Rectal smooth muscle tissue (tissue), 1 donor: ENCODE measurements at regions not wholly inside any gene's neighbourhood (a gene's known extent, or its start where the extent isn't known, plus 50 kb on each side); places are given as distances from the start of the nearest gene placed in this dataset.

Source experiments
- H3K27ac ChIP-seq: one replicate; pipeline ENCODE4 v1.7.0; 2013; ENCODE audit warnings: low read depth, low read length, inconsistent platforms
- H3K27me3 ChIP-seq: one replicate; pipeline ENCODE4 v1.7.0; 2013; ENCODE audit warnings: low read length; ENCODE audit not compliant: control insufficient read depth, insufficient read depth
- H3K36me3 ChIP-seq: one replicate; pipeline ENCODE4 v1.7.0; 2013; ENCODE audit warnings: low read length; ENCODE audit not compliant: control insufficient read depth, insufficient read depth
- H3K4me1 ChIP-seq: one replicate; pipeline ENCODE4 v1.7.0; 2013; ENCODE audit warnings: low read length; ENCODE audit not compliant: control insufficient read depth, insufficient read depth
- H3K4me3 ChIP-seq: one replicate; pipeline ENCODE4 v1.7.0; 2013; ENCODE audit warnings: low read length
- H3K9ac ChIP-seq: one replicate; pipeline ENCODE4 v1.7.0; 2013; ENCODE audit warnings: low read length

GRCh38 chr4:23213198-23213597 lies 520.5 kb downstream of the GBA3 start:
- H3K36me3 ChIP-seq = no peaks in the 10 kb centered on the region
- H3K27me3 ChIP-seq = no peaks in the 10 kb centered on the region
- H3K4me1 ChIP-seq = no peaks in the 10 kb centered on the region
- no peak overlapping the region for H3K4me3 ChIP-seq
- H3K9ac ChIP-seq = no peak overlapping the region
- no peak overlapping the region for H3K27ac ChIP-seq

- no peak overlapping the region for H3K9ac ChIP-seq
- H3K4me3 ChIP-seq = no peak overlapping the region
- H3K27ac ChIP-seq = no peak overlapping the region
- H3K27me3 ChIP-seq = no peaks in the 10 kb centered on the region
- no peaks in the 10 kb centered on the region for H3K36me3 ChIP-seq
- no peaks in the 10 kb centered on the region for H3K4me1 ChIP-seq
Observed at GRCh38 chr4:23212558-23212957, 519.8 kb downstream of the GBA3 start.

GRCh38 chr4:23207059-23207458 lies 514.3 kb downstream of the GBA3 start:
- Histone ChIP-seq H3K4me3 (no peak overlapping the region), H3K27me3 (no peaks in the 10 kb centered on the region), H3K27ac (no peak overlapping the region), H3K36me3 (no peaks in the 10 kb centered on the region), H3K4me1 (no peaks in the 10 kb centered on the region), H3K9ac (no peak overlapping the region)

- Histone ChIP-seq H3K9ac (no peak overlapping the region), H3K36me3 (no peaks in the 10 kb centered on the region), H3K4me1 (no peaks in the 10 kb centered on the region)
Observed at GRCh38 chr4:23202712-23203247, 510.0 kb downstream of the GBA3 start.

GRCh38 chr4:23194751-23195150 lies 502.0 kb downstream of the GBA3 start:
- H3K4me1 ChIP-seq = no peaks in the 10 kb centered on the region
- H3K27me3 ChIP-seq = no peaks in the 10 kb centered on the region
- no peak overlapping the region for H3K4me3 ChIP-seq
- H3K36me3 ChIP-seq = no peaks in the 10 kb centered on the region
- no peak overlapping the region for H3K9ac ChIP-seq
- H3K27ac ChIP-seq = no peak overlapping the region

More at GRCh38 chr4:23202712-23203247, 510.0 kb downstream of the GBA3 start:
- no peak overlapping the region for H3K4me3 ChIP-seq
- H3K27me3 ChIP-seq = no peaks in the 10 kb centered on the region
- no peak overlapping the region for H3K27ac ChIP-seq

- no peaks in the 10 kb centered on the region for H3K4me1 ChIP-seq
- no peak overlapping the region for H3K9ac ChIP-seq
- no peaks in the 10 kb centered on the region for H3K27me3 ChIP-seq
- H3K36me3 ChIP-seq = no peaks in the 10 kb centered on the region
- H3K27ac ChIP-seq = no peak overlapping the region
- H3K4me3 ChIP-seq = no peak overlapping the region
Observed at GRCh38 chr4:23174179-23174578, 481.4 kb downstream of the GBA3 start.

GRCh38 chr4:23171976-23172375 lies 479.2 kb downstream of the GBA3 start:
- Histone ChIP-seq H3K27ac (no peak overlapping the region), H3K27me3 (no peaks in the 10 kb centered on the region), H3K9ac (no peak overlapping the region), H3K4me3 (no peak overlapping the region), H3K36me3 (no peaks in the 10 kb centered on the region), H3K4me1 (no peaks in the 10 kb centered on the region)

- H3K27me3 ChIP-seq = no peaks in the 10 kb centered on the region
- no peak overlapping the region for H3K9ac ChIP-seq
- H3K4me3 ChIP-seq = no peak overlapping the region
- H3K27ac ChIP-seq = no peak overlapping the region
- no peaks in the 10 kb centered on the region for H3K4me1 ChIP-seq
- no peaks in the 10 kb centered on the region for H3K36me3 ChIP-seq
Observed at GRCh38 chr4:23169608-23170311, 477.0 kb downstream of the GBA3 start.

GRCh38 chr4:23166919-23167318 lies 474.2 kb downstream of the GBA3 start:
- no peak overlapping the region for H3K9ac ChIP-seq
- H3K36me3 ChIP-seq = no peaks in the 10 kb centered on the region

GRCh38 chr4:23166407-23166806 lies 473.7 kb downstream of the GBA3 start:
- no peak overlapping the region for H3K27ac ChIP-seq
- no peaks in the 10 kb centered on the region for H3K27me3 ChIP-seq
- no peak overlapping the region for H3K9ac ChIP-seq
- H3K4me1 ChIP-seq = no peaks in the 10 kb centered on the region
- no peaks in the 10 kb centered on the region for H3K36me3 ChIP-seq
- no peak overlapping the region for H3K4me3 ChIP-seq

More at GRCh38 chr4:23166919-23167318, 474.2 kb downstream of the GBA3 start:
- no peaks in the 10 kb centered on the region for H3K27me3 ChIP-seq
- H3K27ac ChIP-seq = no peak overlapping the region
- H3K4me1 ChIP-seq = no peaks in the 10 kb centered on the region
- H3K4me3 ChIP-seq = no peak overlapping the region

GRCh38 chr4:23165669-23166068 lies 472.9 kb downstream of the GBA3 start:
- no peaks in the 10 kb centered on the region for H3K36me3 ChIP-seq
- no peaks in the 10 kb centered on the region for H3K27me3 ChIP-seq
- H3K4me3 ChIP-seq = no peak overlapping the region
- no peaks in the 10 kb centered on the region for H3K4me1 ChIP-seq
- H3K27ac ChIP-seq = no peak overlapping the region
- no peak overlapping the region for H3K9ac ChIP-seq

- Histone ChIP-seq H3K4me1 (no peaks in the 10 kb centered on the region), H3K36me3 (no peaks in the 10 kb centered on the region), H3K4me3 (no peak overlapping the region)
Observed at GRCh38 chr4:23163647-23164436, 471.1 kb downstream of the GBA3 start.

More at GRCh38 chr4:23163647-23164436, 471.1 kb downstream of the GBA3 start:
- H3K9ac ChIP-seq = no peak overlapping the region
- H3K27me3 ChIP-seq = no peaks in the 10 kb centered on the region
- H3K27ac ChIP-seq = no peak overlapping the region
